Sigmoid colon (tissue), 6 donors: ENCODE measurements at regions not wholly inside any gene's neighbourhood (a gene's known extent, or its start where the extent isn't known, plus 50 kb on each side); places are given as distances from the start of the nearest gene placed in this dataset.

ENCODE experiments used
- DNase-seq: peaks from one replicate; pipeline ENCODE4 v3.0.0-alpha.2; 2019
- H3K27ac ChIP-seq, 4 donors: fragments of 200-600 bp; sonication (generic); one replicate each; pipeline ENCODE4 v1.5.1; 2016 to 2019; ENCODE audit warnings: mild to moderate bottlenecking in 1 of 4
- H3K27me3 ChIP-seq, 3 donors: fragments of 200-600 bp; sonication (generic); one replicate each; pipeline ENCODE4 v1.5.1; 2019; ENCODE audit warnings: mild to moderate bottlenecking in 1 of 3
- H3K36me3 ChIP-seq, 4 donors: fragments of 200-600 bp; sonication (generic); one replicate each; pipeline ENCODE4 v1.5.1; 2016 to 2019
- H3K4me1 ChIP-seq, 4 donors: fragments of 200-600 bp; sonication (generic); one replicate each; pipeline ENCODE4 v1.5.1; 2017 to 2019
- H3K4me3 ChIP-seq, 4 donors: fragments of 200-600 bp; sonication (generic); one replicate each; pipeline ENCODE4 v1.5.1; 2017 to 2019; ENCODE audit warnings: mild to moderate bottlenecking in 2 of 4, moderate library complexity in 1 of 4
- H3K9me3 ChIP-seq, 4 donors: fragments of 200-600 bp in 3 of 4; sonication (generic) in 3 of 4; one replicate each; pipeline versions ENCODE4 v1.5.1 to v1.6.1; 2013 to 2019
- CTCF ChIP-seq, 4 experiments: fragments of 450-650 bp in 3 of 4; fragments of 200-600 bp in 1 of 4; IDR thresholded peaks; one replicate each; pipeline ENCODE4 v1.5.1; 2016 to 2019; ENCODE audit warnings: antibody characterized with exemption in 4 of 4, mild to moderate bottlenecking in 3 of 4, moderate library complexity in 2 of 4
- EP300 ChIP-seq, 4 donors: sonication (generic); formaldehyde crosslinking; IDR thresholded peaks; one replicate each; pipeline ENCODE4 v1.6.1; 2017; ENCODE audit warnings: antibody characterized with exemption in 4 of 4
- POLR2A ChIP-seq, 2 donors: fragments of 450-650 bp; IDR thresholded peaks; one replicate each; pipeline ENCODE4 v1.6.1; 2016; ENCODE audit warnings: antibody characterized with exemption in 2 of 2, mild to moderate bottlenecking in 2 of 2, moderate library complexity in 2 of 2
- POLR2AphosphoS5 ChIP-seq, 4 donors: sonication (generic); formaldehyde crosslinking; IDR thresholded peaks; one replicate each; pipeline ENCODE4 v1.6.1; 2017; ENCODE audit warnings: antibody characterized with exemption in 4 of 4
- WGBS, 2 donors: extraction: QIAGEN DNeasy Blood & Tissue Kit; methylation state at CpG; one replicate each; pipeline ENCODE4 v1.1.7; 2013; 5-methylcytosine and 5-hydroxymethylcytosine counted together
- intact Hi-C: fragments of 100-400 bp; cut with DNase I; formaldehyde crosslinking; loops from one replicate; pipeline ENCODE4 v1.15.1; 2023
- donor health status: healthy with polysubstance abuse.
- donor health status: healthy.

GRCh38 chr4:82200046-82200445, 173.7 kb downstream of the HNRNPD start:
- DNase-seq: no peak
- TF ChIP-seq EP300 (IDR thresholded peaks at IDR 0.05) (no peak), POLR2AphosphoS5 (IDR thresholded peaks at IDR 0.05) (no peak), POLR2A (IDR thresholded peaks at IDR 0.05) (no peak), CTCF (IDR thresholded peaks at IDR 0.05) (no peak)
- intact Hi-C loops: no loop called here
- WGBS, 2 donors: 82 to 92% methylated on average over 1 of the region's 1 CpG
- Histone ChIP-seq H3K27me3 (no peaks in the 10 kb centered on the region), H3K36me3 (no peaks in the 10 kb centered on the region), H3K9me3 (no peaks in the 10 kb centered on the region), H3K4me3 (no peak overlapping the region), H3K4me1 (no peaks in the 10 kb centered on the region), H3K27ac (no peak overlapping the region)

- TF ChIP-seq EP300 (IDR thresholded peaks at IDR 0.05): no peak
- H3K27me3 ChIP-seq: no peaks in the 10 kb centered on the region
- H3K4me3 ChIP-seq: no peak overlapping the region
- intact Hi-C loops: no loop called here
- H3K9me3 ChIP-seq: no peaks in the 10 kb centered on the region
- H3K27ac ChIP-seq: no peak overlapping the region
- no peaks in the 10 kb centered on the region for H3K36me3 ChIP-seq
- H3K4me1 ChIP-seq: no peaks in the 10 kb centered on the region
- 76 to 79% methylated on average over 4 of the region's 4 CpGs for WGBS, 2 donors
- DNase-seq: no peak
Observed at GRCh38 chr4:82194329-82194728, 179.5 kb downstream of the HNRNPD start.

- H3K4me1 ChIP-seq: no peaks in the 10 kb centered on the region
- no peak overlapping the region for H3K4me3 ChIP-seq
- 62 to 71% methylated on average over 8 of the region's 8 CpGs for WGBS, 2 donors
- H3K9me3 ChIP-seq: no peaks in the 10 kb centered on the region
- no peak overlapping the region for H3K27ac ChIP-seq
- intact Hi-C loops: no loop called here
- no peak for TF ChIP-seq POLR2A (IDR thresholded peaks at IDR 0.05)
- TF ChIP-seq EP300 (IDR thresholded peaks at IDR 0.05): no peak
- no peak for TF ChIP-seq POLR2AphosphoS5 (IDR thresholded peaks at IDR 0.05)
- no peaks in the 10 kb centered on the region for H3K36me3 ChIP-seq
- no peak for DNase-seq
- H3K27me3 ChIP-seq: no peaks in the 10 kb centered on the region
Observed at GRCh38 chr4:82192017-82192673, 181.6 kb downstream of the HNRNPD start.

GRCh38 chr4:82181789-82182188, 192.0 kb downstream of the HNRNPD start:
- H3K4me1 ChIP-seq: no peaks in the 10 kb centered on the region

GRCh38 chr4:82172186-82172585, 201.6 kb downstream of the HNRNPD start:
- no peaks in the 10 kb centered on the region for H3K4me1 ChIP-seq
- H3K36me3 ChIP-seq: no peaks in the 10 kb centered on the region
- intact Hi-C loops: no loop called here
- WGBS, 2 donors: 89 to 92% methylated on average over 1 of the region's 1 CpG
- H3K27me3 ChIP-seq: no peaks in the 10 kb centered on the region
- DNase-seq: no peak
- no peak overlapping the region for H3K27ac ChIP-seq
- TF ChIP-seq POLR2A (IDR thresholded peaks at IDR 0.05) (no peak), CTCF (IDR thresholded peaks at IDR 0.05) (no peak), EP300 (IDR thresholded peaks at IDR 0.05) (no peak), POLR2AphosphoS5 (IDR thresholded peaks at IDR 0.05) (no peak)
- no peaks in the 10 kb centered on the region for H3K9me3 ChIP-seq
- no peak overlapping the region for H3K4me3 ChIP-seq

More at GRCh38 chr4:82181789-82182188, 192.0 kb downstream of the HNRNPD start:
- DNase-seq: no peak
- no peaks in the 10 kb centered on the region for H3K27me3 ChIP-seq
- TF ChIP-seq CTCF (IDR thresholded peaks at IDR 0.05): no peak
- TF ChIP-seq POLR2AphosphoS5 (IDR thresholded peaks at IDR 0.05): no peak
- TF ChIP-seq POLR2A (IDR thresholded peaks at IDR 0.05): no peak
- TF ChIP-seq EP300 (IDR thresholded peaks at IDR 0.05): no peak
- WGBS, 2 donors: 88 to 90% methylated on average over 3 of the region's 3 CpGs
- H3K9me3 ChIP-seq: no peaks in the 10 kb centered on the region
- H3K4me3 ChIP-seq: no peak overlapping the region
- H3K36me3 ChIP-seq: no peaks in the 10 kb centered on the region
- intact Hi-C loops: no loop called here
- no peak overlapping the region for H3K27ac ChIP-seq
